Neural cell (in vitro differentiated cells): ENCODE measurements at regions not wholly inside any gene's neighbourhood (a gene's known extent, or its start where the extent isn't known, plus 50 kb on each side); places are given as distances from the start of the nearest gene placed in this dataset.
A peak's percentile ranks its signal among the peaks of the same experiment; 100 is the strongest.

Source experiments
- H2AFZ ChIP-seq: fragments of 200-600, 300-800 bp; sonication (generic), shearing (Covaris generic); 2 replicates; pipeline ENCODE4 v1.6.0; 2014; ENCODE audit warnings: low read depth, mild to moderate bottlenecking, antibody characterized with exemption, low read length, moderate library complexity
- H3F3A ChIP-seq: fragments of 200-600 bp; shearing (Covaris generic); 2 replicates; pipeline ENCODE4 v1.6.1; 2016; ENCODE audit warnings: mild to moderate bottlenecking, moderate library complexity, mixed read lengths, antibody characterized with exemption, low read length; ENCODE audit not compliant: insufficient read depth, poor library complexity, severe bottlenecking
- H3K27ac ChIP-seq: fragments of 200-600, 300-800 bp; sonication (generic), shearing (Covaris generic); 2 replicates; pipeline ENCODE4 v1.5.1; 2014; ENCODE audit warnings: mild to moderate bottlenecking, low read length, moderate library complexity
- H3K27me3 ChIP-seq: fragments of 300-800, 200-600 bp; sonication (generic), shearing (Covaris generic); 2 replicates; pipeline ENCODE4 v1.6.0; 2014; ENCODE audit warnings: mild to moderate bottlenecking, low read depth, low read length, moderate library complexity; ENCODE audit not compliant: insufficient read depth
- H3K36me3 ChIP-seq: fragments of 300-800, 200-600 bp; sonication (generic), shearing (Covaris generic); 2 replicates; pipeline ENCODE4 v1.5.1; 2014; ENCODE audit warnings: mild to moderate bottlenecking, antibody characterized with exemption, low read length, moderate library complexity; ENCODE audit not compliant: insufficient read depth
- H3K4me2 ChIP-seq: fragments of 300-800, 200-600 bp; sonication (generic), shearing (Covaris generic); 2 replicates; pipeline ENCODE4 v1.6.0; 2014; ENCODE audit warnings: mild to moderate bottlenecking, low read length
- H3K4me3 ChIP-seq: fragments of 300-800, 200-600 bp; sonication (generic), shearing (Covaris generic); 2 replicates; pipeline ENCODE4 v1.5.1; 2014; ENCODE audit warnings: mild to moderate bottlenecking, low read length, moderate library complexity
- H3K79me2 ChIP-seq: fragments of 200-600 bp; shearing (Covaris generic); replicated peaks from 2 replicates; pipeline ENCODE4 v1.6.0; 2014; ENCODE audit warnings: mild to moderate bottlenecking, low read length, moderate library complexity; ENCODE audit not compliant: insufficient read depth
- H3K9ac ChIP-seq: fragments of 300-800, 200-600 bp; sonication (generic), shearing (Covaris generic); 2 replicates; pipeline ENCODE4 v1.6.1; 2016; ENCODE audit warnings: mild to moderate bottlenecking, low read length, mixed read lengths
- H3K9me2 ChIP-seq: fragments of 200-600 bp; shearing (Covaris generic); 2 replicates; pipeline ENCODE4 v1.6.1; 2016; ENCODE audit warnings: mild to moderate bottlenecking, low read length, mixed read lengths; ENCODE audit not compliant: insufficient read depth
- H3K9me3 ChIP-seq: fragments of 200-600, 300-800 bp; sonication (generic), shearing (Covaris generic); 2 replicates; pipeline ENCODE4 v1.6.1; 2016; ENCODE audit warnings: mild to moderate bottlenecking, mixed run types, low read length, moderate library complexity, mixed read lengths
- H4K20me1 ChIP-seq: fragments of 200-600 bp; shearing (Covaris generic); 2 replicates; pipeline ENCODE4 v1.6.1; 2016; ENCODE audit warnings: mild to moderate bottlenecking, mixed run types; ENCODE audit not compliant: insufficient read depth
- CTCF ChIP-seq: fragments of 450-650 bp; IDR thresholded peaks from 2 replicates; pipeline ENCODE4 v1.5.1; 2014; ENCODE audit warnings: antibody characterized with exemption, mild to moderate bottlenecking, moderate library complexity; ENCODE audit not compliant: poor library complexity, severe bottlenecking
- EP300 ChIP-seq: fragments of 450-650 bp; conservative IDR thresholded peaks from 2 replicates; pipeline ENCODE4 v1.6.1; 2014; ENCODE audit warnings: antibody characterized with exemption, mild to moderate bottlenecking, moderate library complexity; ENCODE audit not compliant: poor library complexity, severe bottlenecking
- EZH2 ChIP-seq: fragments of 200-600, 300-800 bp; shearing (Covaris generic), sonication (generic); IDR thresholded peaks from 2 replicates; pipeline ENCODE4 v1.6.1; 2014; ENCODE audit warnings: antibody characterized with exemption, low read length, borderline replicate concordance, mild to moderate bottlenecking; ENCODE audit not compliant: insufficient read depth, poor library complexity, severe bottlenecking
- POLR2AphosphoS5 ChIP-seq: IDR thresholded peaks from 2 replicates; pipeline ENCODE4 v1.6.1; 2012
- RAD21 ChIP-seq: fragments of 450-650 bp; conservative IDR thresholded peaks from 2 replicates; pipeline ENCODE4 v1.6.1; 2014; ENCODE audit warnings: antibody characterized with exemption, mild to moderate bottlenecking, moderate library complexity
- SMC3 ChIP-seq: fragments of 450-650 bp; conservative IDR thresholded peaks from 2 replicates; pipeline ENCODE4 v1.6.1; 2014; ENCODE audit warnings: antibody characterized with exemption, mild to moderate bottlenecking, moderate library complexity; ENCODE audit not compliant: poor library complexity
- TAF1 ChIP-seq: IDR thresholded peaks from 2 replicates; pipeline ENCODE4 v1.6.1; 2012; ENCODE audit warnings: low read depth
- TF ChIP-seq, protein P1 (sequence below): IDR thresholded peaks from 2 replicates; pipeline ENCODE4 v1.6.1; 2012; ENCODE audit warnings: borderline replicate concordance

DNA sequence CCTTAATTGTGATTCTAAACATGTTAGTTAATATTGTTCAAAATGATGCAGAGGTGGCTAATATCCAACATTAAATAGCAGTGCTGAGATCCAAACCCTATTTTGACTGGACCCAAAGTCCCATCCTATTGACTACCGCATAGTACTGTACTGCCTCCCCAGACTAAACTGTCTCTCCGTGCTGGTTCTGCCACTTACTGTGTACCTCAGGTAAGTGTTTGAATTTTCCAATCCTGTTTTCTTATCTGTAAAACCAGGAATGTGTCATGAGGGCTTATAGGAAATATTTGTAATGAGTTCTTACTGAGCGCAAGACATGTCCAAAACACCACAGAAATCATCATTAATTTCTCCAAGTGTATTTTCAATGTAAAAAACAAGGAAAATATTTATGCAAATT, 209.2 kb upstream of the CD180 start:
- Histone ChIP-seq H3K9me3 (no peaks in the 10 kb centered on the region), H3K9me2 (no peaks in the 10 kb centered on the region), H3K9ac (no peak overlapping the region), H3K79me2 (no peaks in the 10 kb centered on the region), H3K27ac (no peak overlapping the region), H2AFZ (no peak overlapping the region), H3K4me2 (no peak overlapping the region), H4K20me1 (no peaks in the 10 kb centered on the region), H3K27me3 (no peaks in the 10 kb centered on the region), H3K36me3 (no peaks in the 10 kb centered on the region), H3K4me3 (no peak overlapping the region), H3F3A (no peaks in the 10 kb centered on the region)
- TF ChIP-seq, protein P1, sequence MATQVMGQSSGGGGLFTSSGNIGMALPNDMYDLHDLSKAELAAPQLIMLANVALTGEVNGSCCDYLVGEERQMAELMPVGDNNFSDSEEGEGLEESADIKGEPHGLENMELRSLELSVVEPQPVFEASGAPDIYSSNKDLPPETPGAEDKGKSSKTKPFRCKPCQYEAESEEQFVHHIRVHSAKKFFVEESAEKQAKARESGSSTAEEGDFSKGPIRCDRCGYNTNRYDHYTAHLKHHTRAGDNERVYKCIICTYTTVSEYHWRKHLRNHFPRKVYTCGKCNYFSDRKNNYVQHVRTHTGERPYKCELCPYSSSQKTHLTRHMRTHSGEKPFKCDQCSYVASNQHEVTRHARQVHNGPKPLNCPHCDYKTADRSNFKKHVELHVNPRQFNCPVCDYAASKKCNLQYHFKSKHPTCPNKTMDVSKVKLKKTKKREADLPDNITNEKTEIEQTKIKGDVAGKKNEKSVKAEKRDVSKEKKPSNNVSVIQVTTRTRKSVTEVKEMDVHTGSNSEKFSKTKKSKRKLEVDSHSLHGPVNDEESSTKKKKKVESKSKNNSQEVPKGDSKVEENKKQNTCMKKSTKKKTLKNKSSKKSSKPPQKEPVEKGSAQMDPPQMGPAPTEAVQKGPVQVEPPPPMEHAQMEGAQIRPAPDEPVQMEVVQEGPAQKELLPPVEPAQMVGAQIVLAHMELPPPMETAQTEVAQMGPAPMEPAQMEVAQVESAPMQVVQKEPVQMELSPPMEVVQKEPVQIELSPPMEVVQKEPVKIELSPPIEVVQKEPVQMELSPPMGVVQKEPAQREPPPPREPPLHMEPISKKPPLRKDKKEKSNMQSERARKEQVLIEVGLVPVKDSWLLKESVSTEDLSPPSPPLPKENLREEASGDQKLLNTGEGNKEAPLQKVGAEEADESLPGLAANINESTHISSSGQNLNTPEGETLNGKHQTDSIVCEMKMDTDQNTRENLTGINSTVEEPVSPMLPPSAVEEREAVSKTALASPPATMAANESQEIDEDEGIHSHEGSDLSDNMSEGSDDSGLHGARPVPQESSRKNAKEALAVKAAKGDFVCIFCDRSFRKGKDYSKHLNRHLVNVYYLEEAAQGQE = no peak
- TF ChIP-seq RAD21 = no peak
- TF ChIP-seq TAF1 = no peak
- no peak for TF ChIP-seq EP300
- no peak for TF ChIP-seq POLR2AphosphoS5
- TF ChIP-seq SMC3 = no peak

- Histone ChIP-seq H3K9me3 (no peaks in the 10 kb centered on the region), H3K27me3 (no peaks in the 10 kb centered on the region), H2AFZ (no peak overlapping the region), H3K9me2 (no peaks in the 10 kb centered on the region), H3K4me2 (no peak overlapping the region), H3K4me3 (no peak overlapping the region), H3K9ac (no peak overlapping the region), H3K36me3 (no peaks in the 10 kb centered on the region), H3K79me2 (no peaks in the 10 kb centered on the region), H4K20me1 (no peaks in the 10 kb centered on the region), H3F3A (no peaks in the 10 kb centered on the region), H3K27ac (no peak overlapping the region)
- no peak for TF ChIP-seq CTCF
- TF ChIP-seq EP300 = peak; percentile 68
- peak; percentile 54 for TF ChIP-seq POLR2AphosphoS5
Measured at GRCh38 chr5:67405101-67405364, 208.4 kb upstream of the CD180 start.

- Histone ChIP-seq H3K36me3 (no peaks in the 10 kb centered on the region), H3K9me3 (no peaks in the 10 kb centered on the region), H4K20me1 (no peaks in the 10 kb centered on the region), H3K79me2 (no peaks in the 10 kb centered on the region), H3K9ac (no peak overlapping the region), H3K4me3 (no peak overlapping the region), H3K4me2 (no peak overlapping the region), H3F3A (no peaks in the 10 kb centered on the region), H3K27me3 (no peaks in the 10 kb centered on the region), H3K9me2 (no peaks in the 10 kb centered on the region), H2AFZ (no peak overlapping the region), H3K27ac (no peak overlapping the region)
- TF ChIP-seq EZH2 = no peak
Measured at GRCh38 chr5:67404256-67405100, 207.9 kb upstream of the CD180 start.
